ENCODE measurements at regions not wholly inside any gene's neighbourhood (a gene's known extent, or its start where the extent isn't known, plus 50 kb on each side); places are given as distances from the start of the nearest gene placed in this dataset.
"Not testable (repeated sequence)": the region's sequence is repeated elsewhere in the genome, so short reads cannot be mapped to it uniquely, and the experiment has no call there.

- intact Hi-C loops (cut with DNase I) = no loop called here
- no peak for DNase-seq (ENCODE audit: low spot score)
Observed at GRCh38 chr11:80317612-80318011, 876.8 kb upstream of the TENM4 start.

GRCh38 chr11:80315200-80315599 is 874.4 kb upstream of the TENM4 start:
- DNase-seq (ENCODE audit: low spot score) = no peak
- intact Hi-C loops (cut with DNase I) = no loop called here

- intact Hi-C loops (cut with DNase I) = no loop called here
- DNase-seq (ENCODE audit: low spot score) = no peak
Observed at GRCh38 chr11:80309301-80309700, 868.5 kb upstream of the TENM4 start.

- intact Hi-C loops (cut with DNase I) = no loop called here
Observed at GRCh38 chr11:80307676-80308075, 866.8 kb upstream of the TENM4 start.

GRCh38 chr11:80297858-80298632 is 857.2 kb upstream of the TENM4 start:
- no peak for DNase-seq (ENCODE audit: low spot score)

More at GRCh38 chr11:80307676-80308075, 866.8 kb upstream of the TENM4 start:
- DNase-seq (ENCODE audit: low spot score) = no peak

GRCh38 chr11:80293293-80293692 is 852.5 kb upstream of the TENM4 start:
- intact Hi-C loops (cut with DNase I) = no loop called here
- no peak for DNase-seq (ENCODE audit: low spot score)

More at GRCh38 chr11:80297858-80298632, 857.2 kb upstream of the TENM4 start:
- intact Hi-C loops (cut with DNase I) = no loop called here

GRCh38 chr11:80284946-80285785 is 844.3 kb upstream of the TENM4 start:
- no peak for DNase-seq (ENCODE audit: low spot score)
- intact Hi-C loops (cut with DNase I) = no loop called here

GRCh38 chr11:80282643-80283042 is 841.8 kb upstream of the TENM4 start:
- intact Hi-C loops (cut with DNase I) = no loop called here
- no peak for DNase-seq (ENCODE audit: low spot score)

GRCh38 chr11:80281194-80281593 is 840.4 kb upstream of the TENM4 start:
- intact Hi-C loops (cut with DNase I) = no loop called here
- no peak for DNase-seq (ENCODE audit: low spot score)

- peak; percentile 47 for DNase-seq (ENCODE audit: low spot score)
- intact Hi-C loops (cut with DNase I) = no loop called here
Observed at GRCh38 chr11:80280737-80281136, 839.9 kb upstream of the TENM4 start.

GRCh38 chr11:80261776-80262175 is 820.9 kb upstream of the TENM4 start:
- no peak for DNase-seq (ENCODE audit: low spot score)
- intact Hi-C loops (cut with DNase I) = no loop called here

GRCh38 chr11:80257319-80258015 is 816.6 kb upstream of the TENM4 start:
- intact Hi-C loops (cut with DNase I) = loop anchor here in 1 of 2 donors (5.0 kb wide), 1 partner anchor 880 kb away; no protein-coding TSS in a partner anchor
- DNase-seq (ENCODE audit: low spot score) = not testable (repeated sequence)

- no peak for DNase-seq (ENCODE audit: low spot score)
- intact Hi-C loops (cut with DNase I) = loop anchor here in 1 of 2 donors (5.0 kb wide), 1 partner anchor 882 kb away; no protein-coding TSS in a partner anchor
Observed at GRCh38 chr11:80255021-80255420, 814.2 kb upstream of the TENM4 start.

GRCh38 chr11:80241766-80242165 is 800.9 kb upstream of the TENM4 start:
- no peak for DNase-seq (ENCODE audit: low spot score)
- intact Hi-C loops (cut with DNase I) = no loop called here

- no peak for DNase-seq (ENCODE audit: low spot score)
- intact Hi-C loops (cut with DNase I) = no loop called here
Observed at GRCh38 chr11:80240245-80240644, 799.4 kb upstream of the TENM4 start.

GRCh38 chr11:80239217-80239616 is 798.4 kb upstream of the TENM4 start:
- DNase-seq (ENCODE audit: low spot score) = no peak
- intact Hi-C loops (cut with DNase I) = no loop called here

GRCh38 chr11:80227915-80228314 is 787.1 kb upstream of the TENM4 start:
- intact Hi-C loops (cut with DNase I) = no loop called here
- DNase-seq (ENCODE audit: low spot score) = no peak

- no peak for DNase-seq (ENCODE audit: low spot score)
- intact Hi-C loops (cut with DNase I) = no loop called here
Observed at GRCh38 chr11:80214413-80214812, 773.6 kb upstream of the TENM4 start.

GRCh38 chr11:80211673-80212072 is 770.8 kb upstream of the TENM4 start:
- no peak for DNase-seq (ENCODE audit: low spot score)

GRCh38 chr11:80204021-80204420 is 763.2 kb upstream of the TENM4 start:
- DNase-seq (ENCODE audit: low spot score) = no peak
- intact Hi-C loops (cut with DNase I) = no loop called here

More at GRCh38 chr11:80211673-80212072, 770.8 kb upstream of the TENM4 start:
- intact Hi-C loops (cut with DNase I) = no loop called here
